Transverse colon (tissue), 3 donors: ENCODE measurements at regions not wholly inside any gene's neighbourhood (a gene's known extent, or its start where the extent isn't known, plus 50 kb on each side); places are given as distances from the start of the nearest gene placed in this dataset.

Experiments used
- POLR2A ChIP-seq: fragments of 450-650 bp; IDR thresholded peaks from one replicate; pipeline ENCODE4 v1.6.1; 2016; ENCODE audit warnings: antibody characterized with exemption, mild to moderate bottlenecking, moderate library complexity
- TF ChIP-seq, protein P1 (sequence below), 5 experiments: fragments of 200-600 bp in 3 of 5; fragments of 450-650 bp in 2 of 5; sonication (generic) in 3 of 5; IDR thresholded peaks; 1 replicate in 2 of 5; 2 replicates in 3 of 5; pipeline ENCODE4 v1.5.1; 2016 to 2017; ENCODE audit warnings: antibody characterized with exemption in 5 of 5, inconsistent platforms in 3 of 5, mild to moderate bottlenecking in 2 of 5, moderate library complexity in 1 of 5

DNA sequence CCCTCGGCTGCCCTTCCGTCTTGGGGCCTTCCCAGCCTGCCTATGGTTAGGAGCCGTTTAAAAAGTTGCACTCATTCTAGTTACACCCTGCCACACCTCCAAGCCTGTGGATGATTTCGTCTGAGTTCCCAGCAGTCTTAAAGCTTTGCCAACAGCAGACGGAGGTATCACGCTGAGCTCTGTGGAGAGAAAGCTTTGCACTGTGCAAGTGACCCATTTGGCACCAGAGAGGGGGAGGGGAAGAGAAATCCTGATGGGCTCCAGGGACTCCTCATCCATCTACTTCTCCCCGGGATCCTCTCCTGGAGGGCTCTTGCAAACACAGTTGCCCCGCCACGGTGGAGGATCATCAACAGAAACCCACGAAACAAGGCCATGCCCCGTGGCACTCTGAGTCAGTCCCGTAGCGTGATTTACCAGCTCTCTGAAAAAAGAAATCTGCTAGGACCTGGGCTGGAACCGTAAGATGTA lies 98.8 kb upstream of the CITED2 start:
- TF ChIP-seq, protein P1, sequence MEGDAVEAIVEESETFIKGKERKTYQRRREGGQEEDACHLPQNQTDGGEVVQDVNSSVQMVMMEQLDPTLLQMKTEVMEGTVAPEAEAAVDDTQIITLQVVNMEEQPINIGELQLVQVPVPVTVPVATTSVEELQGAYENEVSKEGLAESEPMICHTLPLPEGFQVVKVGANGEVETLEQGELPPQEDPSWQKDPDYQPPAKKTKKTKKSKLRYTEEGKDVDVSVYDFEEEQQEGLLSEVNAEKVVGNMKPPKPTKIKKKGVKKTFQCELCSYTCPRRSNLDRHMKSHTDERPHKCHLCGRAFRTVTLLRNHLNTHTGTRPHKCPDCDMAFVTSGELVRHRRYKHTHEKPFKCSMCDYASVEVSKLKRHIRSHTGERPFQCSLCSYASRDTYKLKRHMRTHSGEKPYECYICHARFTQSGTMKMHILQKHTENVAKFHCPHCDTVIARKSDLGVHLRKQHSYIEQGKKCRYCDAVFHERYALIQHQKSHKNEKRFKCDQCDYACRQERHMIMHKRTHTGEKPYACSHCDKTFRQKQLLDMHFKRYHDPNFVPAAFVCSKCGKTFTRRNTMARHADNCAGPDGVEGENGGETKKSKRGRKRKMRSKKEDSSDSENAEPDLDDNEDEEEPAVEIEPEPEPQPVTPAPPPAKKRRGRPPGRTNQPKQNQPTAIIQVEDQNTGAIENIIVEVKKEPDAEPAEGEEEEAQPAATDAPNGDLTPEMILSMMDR (IDR thresholded peaks at IDR 0.05) = no peak
- TF ChIP-seq POLR2A = no peak
